ENCODE measurements at regions not wholly inside any gene's neighbourhood (a gene's known extent, or its start where the extent isn't known, plus 50 kb on each side); places are given as distances from the start of the nearest gene placed in this dataset.

- TF ChIP-seq CTCF (conservative IDR thresholded peaks at IDR 0.05; ENCODE audit: low read depth, low read length) (no peak), EZH2 (IDR thresholded peaks at IDR 0.05; ENCODE audit: low read length, unreplicated experiment) (no peak), EZH2phosphoT487 (IDR thresholded peaks at IDR 0.05; ENCODE audit: borderline replicate concordance, low read length) (no peak)
Measured at GRCh38 chr10:60574388-60574787, 184.7 kb upstream of the ANK3 start.

All from PC-3 (cell line).